ENCODE measurements at regions not wholly inside any gene's neighbourhood (a gene's known extent, or its start where the extent isn't known, plus 50 kb on each side); places are given as distances from the start of the nearest gene placed in this dataset.

GRCh38 chr3:84277562-84278224, 681.1 kb upstream of the CADM2 start:
- TF ChIP-seq CTCF (IDR thresholded peaks at IDR 0.05; ENCODE audit: insufficient read depth, low read depth, low read length) (no peak), EZH2 (IDR thresholded peaks at IDR 0.05; ENCODE audit: insufficient read depth, low read length) (no peak)

GRCh38 chr3:84292128-84292527, 666.7 kb upstream of the CADM2 start:
- no peaks in the 10 kb centered on the region for H3K9me3 ChIP-seq (ENCODE audit: insufficient read depth, low read depth, low read length)
- no peak overlapping the region for H3K9ac ChIP-seq (ENCODE audit: low read length)
- Mint-ChIP-seq H3K36me3 (ENCODE audit: low read depth, unreplicated experiment) (no peaks in the 10 kb centered on the region), H3K4me3 (ENCODE audit: unreplicated experiment) (no peak overlapping the region), H3K27me3 (ENCODE audit: low read depth, unreplicated experiment) (no peaks in the 10 kb centered on the region), H3K9me3 (ENCODE audit: unreplicated experiment) (no peaks in the 10 kb centered on the region), H3K4me1 (ENCODE audit: low read depth, unreplicated experiment) (no peaks in the 10 kb centered on the region), H3K27ac (ENCODE audit: unreplicated experiment) (no peak overlapping the region)
- no peak overlapping the region for H3K27ac ChIP-seq (ENCODE audit: low read depth, low read length)
- DNase-seq (ENCODE audit: low read depth) (no peak), FAIRE-seq (no peak)
- no peak overlapping the region for H2AFZ ChIP-seq (ENCODE audit: low read depth, low read length)
- no peaks in the 10 kb centered on the region for H3K79me2 ChIP-seq (ENCODE audit: insufficient read depth, low read length)
- no peak for TF ChIP-seq CTCF (IDR thresholded peaks at IDR 0.05; ENCODE audit: insufficient read depth, low read depth, low read length)
- TF ChIP-seq EZH2 (IDR thresholded peaks at IDR 0.05; ENCODE audit: insufficient read depth, low read length) = no peak
- H3K36me3 ChIP-seq (ENCODE audit: insufficient read depth, low read length) = no peaks in the 10 kb centered on the region
- no peaks in the 10 kb centered on the region for H3K4me1 ChIP-seq (ENCODE audit: insufficient read depth, low read length)
- no peak overlapping the region for H3K4me2 ChIP-seq (ENCODE audit: low read length)
- H3K27me3 ChIP-seq (ENCODE audit: insufficient read depth, low read length) = no peaks in the 10 kb centered on the region
- no peak overlapping the region for H3K4me3 ChIP-seq (ENCODE audit: insufficient read depth, low read depth, low read length)
- no peaks in the 10 kb centered on the region for H4K20me1 ChIP-seq (ENCODE audit: insufficient read depth, low read length)

More at GRCh38 chr3:84277562-84278224, 681.1 kb upstream of the CADM2 start:
- H3K4me3 ChIP-seq (ENCODE audit: insufficient read depth, low read depth, low read length) = no peak overlapping the region
- H3K9ac ChIP-seq (ENCODE audit: low read length) = no peak overlapping the region
- H3K27me3 ChIP-seq (ENCODE audit: insufficient read depth, low read length) = no peaks in the 10 kb centered on the region
- H3K36me3 ChIP-seq (ENCODE audit: insufficient read depth, low read length) = no peaks in the 10 kb centered on the region
- H2AFZ ChIP-seq (ENCODE audit: low read depth, low read length) = no peak overlapping the region
- Mint-ChIP-seq H3K4me1 (ENCODE audit: low read depth, unreplicated experiment) (no peaks in the 10 kb centered on the region), H3K9me3 (ENCODE audit: unreplicated experiment) (no peaks in the 10 kb centered on the region), H3K27me3 (ENCODE audit: low read depth, unreplicated experiment) (no peaks in the 10 kb centered on the region), H3K4me3 (ENCODE audit: unreplicated experiment) (no peak overlapping the region), H3K36me3 (ENCODE audit: low read depth, unreplicated experiment) (no peaks in the 10 kb centered on the region), H3K27ac (ENCODE audit: unreplicated experiment) (no peak overlapping the region)
- DNase-seq (ENCODE audit: low read depth) (no peak), FAIRE-seq (no peak)
- no peak overlapping the region for H3K4me2 ChIP-seq (ENCODE audit: low read length)
- no peak overlapping the region for H3K27ac ChIP-seq (ENCODE audit: low read depth, low read length)
- H4K20me1 ChIP-seq (ENCODE audit: insufficient read depth, low read length) = no peaks in the 10 kb centered on the region
- no peaks in the 10 kb centered on the region for H3K79me2 ChIP-seq (ENCODE audit: insufficient read depth, low read length)
- no peaks in the 10 kb centered on the region for H3K4me1 ChIP-seq (ENCODE audit: insufficient read depth, low read length)
- H3K9me3 ChIP-seq (ENCODE audit: insufficient read depth, low read depth, low read length) = no peaks in the 10 kb centered on the region

GRCh38 chr3:84299329-84299728, 659.5 kb upstream of the CADM2 start:
- H3K27ac ChIP-seq (ENCODE audit: low read depth, low read length) = no peak overlapping the region
- H2AFZ ChIP-seq (ENCODE audit: low read depth, low read length) = no peak overlapping the region
- H3K9me3 ChIP-seq (ENCODE audit: insufficient read depth, low read depth, low read length) = no peaks in the 10 kb centered on the region
- TF ChIP-seq EZH2 (IDR thresholded peaks at IDR 0.05; ENCODE audit: insufficient read depth, low read length) (no peak), CTCF (IDR thresholded peaks at IDR 0.05; ENCODE audit: insufficient read depth, low read depth, low read length) (no peak)
- no peaks in the 10 kb centered on the region for H4K20me1 ChIP-seq (ENCODE audit: insufficient read depth, low read length)
- H3K9ac ChIP-seq (ENCODE audit: low read length) = no peak overlapping the region
- no peak overlapping the region for H3K4me2 ChIP-seq (ENCODE audit: low read length)
- no peaks in the 10 kb centered on the region for H3K36me3 ChIP-seq (ENCODE audit: insufficient read depth, low read length)
- FAIRE-seq (no peak), DNase-seq (ENCODE audit: low read depth) (no peak)
- no peaks in the 10 kb centered on the region for H3K79me2 ChIP-seq (ENCODE audit: insufficient read depth, low read length)
- no peak overlapping the region for H3K4me3 ChIP-seq (ENCODE audit: insufficient read depth, low read depth, low read length)
- no peaks in the 10 kb centered on the region for H3K4me1 Mint-ChIP-seq (ENCODE audit: low read depth, unreplicated experiment)
- H3K27ac Mint-ChIP-seq (ENCODE audit: unreplicated experiment) = no peak overlapping the region
- no peaks in the 10 kb centered on the region for H3K27me3 ChIP-seq (ENCODE audit: insufficient read depth, low read length)
- no peaks in the 10 kb centered on the region for H3K4me1 ChIP-seq (ENCODE audit: insufficient read depth, low read length)
- H3K27me3 Mint-ChIP-seq (ENCODE audit: low read depth, unreplicated experiment) = no peaks in the 10 kb centered on the region
- H3K36me3 Mint-ChIP-seq (ENCODE audit: low read depth, unreplicated experiment) = no peaks in the 10 kb centered on the region
- no peak overlapping the region for H3K4me3 Mint-ChIP-seq (ENCODE audit: unreplicated experiment)
- H3K9me3 Mint-ChIP-seq (ENCODE audit: unreplicated experiment) = no peaks in the 10 kb centered on the region
